NCI-H146 (cell line): ENCODE measurements at regions not wholly inside any gene's neighbourhood (a gene's known extent, or its start where the extent isn't known, plus 50 kb on each side); places are given as distances from the start of the nearest gene placed in this dataset.

Source experiments
- DNase-seq: peaks from one replicate; lab custom pipeline; 2025; lab: John Stamatoyannopoulos, UW

- DNase-seq = no peak
Measured at GRCh38 chr2:190809139-190809764, 71.4 kb upstream of the GLS start.

GRCh38 chr2:190809876-190810525 lies 70.6 kb upstream of the GLS start:
- no peak for DNase-seq

GRCh38 chr2:190810981-190811587 lies 69.5 kb upstream of the GLS start:
- no peak for DNase-seq

- DNase-seq = no peak
Measured at GRCh38 chr2:190811811-190812210, 68.8 kb upstream of the GLS start.

- no peak for DNase-seq
Measured at GRCh38 chr2:190812506-190813294, 67.9 kb upstream of the GLS start.

- no peak for DNase-seq
Measured at GRCh38 chr2:190815226-190815625, 65.4 kb upstream of the GLS start.

- DNase-seq = no peak
Measured at GRCh38 chr2:190817082-190817481, 63.5 kb upstream of the GLS start.

GRCh38 chr2:190819840-190820301 lies 60.8 kb upstream of the GLS start:
- DNase-seq = no peak

- DNase-seq = no peak
Measured at GRCh38 chr2:190820416-190820815, 60.2 kb upstream of the GLS start.

- DNase-seq = no peak
Measured at GRCh38 chr2:190822043-190822442, 58.6 kb upstream of the GLS start.

GRCh38 chr2:190827720-190828119 lies 52.9 kb upstream of the GLS start:
- DNase-seq = no peak

GRCh38 chr2:190829642-190830041 lies 51.0 kb upstream of the GLS start:
- DNase-seq = no peak
